Glomerular endothelial cell (primary cell): ENCODE measurements at regions not wholly inside any gene's neighbourhood (a gene's known extent, or its start where the extent isn't known, plus 50 kb on each side); places are given as distances from the start of the nearest gene placed in this dataset.

Experiments
- DNase-seq: peaks from one replicate; pipeline ENCODE4 v3.0.0-alpha.2; 2011; ENCODE audit warnings: low read depth, low spot score; ENCODE audit errors: extremely low read depth

DNA sequence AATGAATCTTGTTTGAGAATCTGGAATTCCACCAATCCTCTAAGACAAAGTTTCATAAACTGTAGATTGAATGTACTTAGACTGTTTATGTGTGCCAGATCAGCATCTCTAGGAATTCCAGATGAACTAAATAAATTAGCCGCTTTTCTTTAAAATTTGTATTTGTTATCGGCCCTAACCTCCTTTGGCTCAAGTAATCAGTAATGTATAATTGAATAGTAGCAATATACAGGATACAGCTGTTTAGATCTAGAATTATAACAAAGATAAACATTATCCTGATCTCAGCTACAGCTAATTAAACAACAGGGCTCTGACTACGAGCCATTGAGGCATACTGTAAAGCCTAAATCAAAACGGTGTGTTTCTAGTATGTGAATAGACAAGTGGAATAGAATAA, 120.3 kb downstream of the CYB561 start:
- DNase-seq = no peak

DNA sequence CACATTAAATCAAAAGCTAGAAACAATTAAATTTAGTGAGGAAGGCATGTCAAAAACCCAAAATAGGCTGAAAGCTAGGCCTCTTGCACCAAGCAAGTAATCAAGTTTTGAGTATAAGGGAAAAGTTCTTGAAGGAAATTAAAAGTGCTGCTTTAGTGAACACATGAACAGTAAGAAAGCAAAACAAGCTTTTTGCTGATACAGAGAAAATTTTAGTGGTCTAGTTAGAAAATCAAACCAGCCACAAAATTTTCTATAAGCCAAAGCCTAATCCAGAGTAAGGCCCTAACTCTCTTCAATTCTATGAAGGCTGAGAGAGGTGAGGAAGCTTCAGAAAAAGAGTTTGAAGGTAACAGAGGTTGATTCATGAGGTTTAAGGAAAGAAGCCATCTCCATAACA, 116.2 kb downstream of the CYB561 start:
- no peak for DNase-seq

DNA sequence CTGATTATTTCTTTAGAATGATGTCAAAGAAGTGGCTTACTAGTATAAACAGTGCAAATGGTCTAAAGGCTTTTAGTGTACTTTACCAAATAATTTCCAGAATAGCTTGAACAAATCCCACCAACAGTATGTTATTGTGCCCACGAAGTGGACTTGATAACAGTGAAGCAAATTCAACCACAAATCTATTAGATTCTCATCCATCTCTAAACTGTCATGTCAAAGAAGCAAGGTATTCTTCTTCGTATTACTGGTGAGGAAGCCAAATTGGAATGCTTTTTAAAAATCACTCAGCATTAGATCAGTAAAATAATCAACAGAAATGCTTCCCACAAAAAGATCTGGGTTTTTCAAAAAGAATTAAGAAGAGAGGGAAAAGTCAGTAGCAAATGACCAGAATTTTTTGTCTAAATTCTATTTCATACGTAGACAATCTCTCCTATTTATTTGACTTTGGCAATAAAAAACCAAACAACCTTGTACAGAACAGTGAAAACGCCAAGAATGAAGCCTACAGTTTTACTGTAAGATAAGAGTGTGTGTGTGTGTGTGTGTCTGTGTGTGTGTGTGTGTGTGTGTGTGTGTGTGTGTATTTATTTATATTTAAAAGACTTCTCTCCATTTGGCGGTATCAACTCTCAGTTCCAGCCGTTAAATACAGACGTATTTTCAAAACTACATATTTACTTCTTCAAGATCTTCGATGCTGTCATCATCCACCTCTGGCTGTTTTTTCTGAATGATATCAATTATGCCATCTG, 114.6 kb downstream of the CYB561 start:
- no peak for DNase-seq

DNA sequence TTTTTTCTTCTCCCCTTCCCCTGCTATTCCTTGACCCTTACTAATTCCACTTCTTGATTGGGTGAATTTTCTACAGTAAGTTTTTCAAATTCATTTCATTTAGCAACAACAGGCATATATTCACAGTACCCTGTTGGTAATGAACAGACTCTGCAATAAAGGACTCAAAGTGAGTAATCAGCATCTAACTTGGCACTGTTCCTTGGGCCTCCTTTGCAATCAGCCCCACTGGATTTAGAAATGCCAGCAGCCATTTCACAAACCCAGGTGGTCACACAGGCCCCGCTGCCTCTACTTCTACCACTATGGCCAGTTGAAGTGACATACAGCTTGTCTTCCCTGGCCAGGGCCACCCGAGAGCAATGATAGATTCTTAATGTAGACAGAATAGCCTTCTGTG, 113.8 kb downstream of the CYB561 start:
- no peak for DNase-seq

DNA sequence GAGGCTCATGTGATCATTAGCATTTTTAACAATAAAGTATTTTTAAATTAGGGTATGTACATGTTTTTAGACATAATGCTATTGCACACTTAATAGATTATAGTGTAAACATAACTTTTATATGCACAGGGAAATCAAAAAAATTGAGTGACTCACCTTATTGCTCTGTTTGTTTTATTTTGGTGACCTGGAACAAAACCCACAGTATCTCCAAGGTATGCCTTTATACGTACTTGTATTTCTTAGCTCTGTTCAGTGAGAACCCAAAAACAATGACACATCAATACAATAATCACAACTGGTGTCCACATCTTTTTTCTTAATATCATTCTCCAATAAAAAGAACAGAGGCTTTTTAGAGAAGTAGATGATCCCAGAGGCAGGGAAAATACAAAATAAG, 112.2 kb downstream of the CYB561 start:
- no peak for DNase-seq

DNA sequence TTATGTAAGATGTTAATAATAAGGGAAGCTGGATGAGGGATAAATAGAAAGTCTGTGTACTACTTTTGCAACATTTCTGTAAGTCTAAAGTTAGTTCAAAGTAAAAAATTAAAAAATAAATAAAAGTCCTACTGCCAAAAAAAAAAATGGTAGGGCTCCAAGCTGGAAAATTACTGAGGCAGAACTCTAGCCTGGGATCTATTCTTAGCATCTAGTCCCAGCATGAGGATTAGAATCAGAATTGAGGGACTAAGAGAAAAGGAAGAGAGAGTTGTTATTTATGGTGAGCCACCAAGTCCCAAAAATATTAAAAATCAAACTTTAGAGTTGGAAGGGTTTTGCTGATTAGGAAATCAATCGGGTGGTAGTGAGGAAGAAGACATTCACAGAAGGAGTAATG, 110.3 kb downstream of the CYB561 start:
- DNase-seq = no peak

DNA sequence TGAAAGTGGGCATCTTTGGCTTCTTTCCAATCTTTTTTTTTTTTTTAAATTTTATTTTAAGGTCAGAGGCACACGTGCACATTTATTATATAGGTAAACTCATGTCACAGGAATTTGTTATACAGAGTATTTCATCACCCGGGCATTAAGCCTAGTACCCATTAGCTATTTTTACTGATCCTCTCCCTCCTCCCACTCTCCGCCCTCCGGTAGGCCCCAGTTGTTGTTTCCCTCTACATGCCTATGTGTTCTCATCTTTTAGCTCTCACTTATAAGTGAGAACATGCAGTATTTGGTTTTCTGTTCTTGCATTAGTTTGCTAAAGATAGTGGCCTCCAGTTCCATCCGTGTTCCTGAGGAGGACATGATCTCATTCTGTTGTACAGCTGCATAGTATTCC, 108.5 kb downstream of the CYB561 start:
- no peak for DNase-seq

DNA sequence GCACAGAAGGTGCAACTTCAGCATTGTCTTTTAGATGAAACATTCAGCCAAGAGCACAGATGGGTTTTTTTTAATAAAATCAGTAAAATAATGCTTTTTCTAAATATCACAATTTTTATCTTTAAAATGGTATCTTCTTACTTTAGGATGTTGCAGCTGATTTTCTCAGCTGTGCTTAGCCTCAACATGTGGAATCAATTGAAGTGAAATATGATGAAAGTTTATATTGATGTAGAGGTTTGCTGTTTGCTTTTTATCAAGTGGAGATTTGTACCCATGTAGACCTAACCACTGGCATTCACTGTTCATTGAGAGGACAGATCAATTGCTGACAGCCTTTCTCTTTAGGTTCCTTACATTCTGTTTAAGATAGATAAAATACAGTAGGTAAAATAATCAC, 107.8 kb downstream of the CYB561 start:
- DNase-seq = no peak

DNA sequence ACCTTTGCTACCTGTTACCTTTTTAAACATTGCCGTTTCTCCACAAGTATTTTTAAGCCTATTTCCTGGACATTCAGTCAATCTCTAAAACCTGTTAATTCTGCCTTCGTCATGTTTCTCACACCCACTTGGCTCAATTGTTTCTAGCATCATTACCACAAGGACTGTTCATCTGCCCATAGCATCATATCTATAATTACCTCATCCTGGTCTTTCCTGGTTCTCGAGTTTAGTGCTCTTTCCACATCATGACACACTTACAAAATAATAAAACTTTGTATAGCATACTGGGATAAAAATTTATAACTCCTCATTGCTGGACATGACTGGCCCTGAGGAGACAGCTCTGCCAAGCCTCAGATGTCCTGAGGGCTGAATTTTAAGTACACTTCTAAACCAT, 104.8 kb downstream of the CYB561 start:
- no peak for DNase-seq

DNA sequence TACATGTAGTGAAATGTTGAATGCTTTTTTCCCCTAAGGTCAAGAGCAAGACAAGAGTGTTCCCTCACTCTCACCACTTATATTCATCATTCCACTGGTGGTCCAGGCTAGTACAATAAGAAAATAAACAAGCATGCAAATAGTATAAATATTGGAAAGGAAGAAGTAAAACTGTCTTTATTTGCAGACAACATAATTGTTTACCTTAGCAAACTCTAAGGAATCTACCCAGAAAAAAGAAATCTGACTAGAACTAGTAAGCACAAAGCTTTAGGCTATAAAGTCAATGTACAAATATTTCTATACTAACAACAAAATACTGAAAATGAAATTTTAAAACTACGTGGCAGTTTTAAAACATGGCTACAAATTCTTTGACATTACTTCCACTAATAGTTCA, 101.7 kb downstream of the CYB561 start:
- DNase-seq = no peak

DNA sequence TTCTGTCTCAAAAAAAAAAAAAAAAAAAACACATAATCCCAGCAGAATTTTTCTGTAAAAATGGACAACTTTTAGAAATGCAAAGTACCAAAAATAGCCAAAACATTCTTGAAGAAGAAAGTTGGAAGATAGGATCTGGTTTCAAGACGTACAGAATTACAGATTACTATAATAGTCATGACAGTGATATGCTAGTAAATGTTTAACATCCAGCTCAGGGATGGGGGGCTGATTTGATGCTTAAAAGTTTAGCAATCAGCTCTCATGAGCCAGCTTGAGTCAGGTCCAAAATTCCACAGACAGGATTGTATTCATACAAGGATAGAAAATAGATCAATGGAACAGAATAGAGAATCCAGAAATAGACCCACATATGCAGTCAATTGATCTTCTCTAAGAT, 100.5 kb downstream of the CYB561 start:
- DNase-seq = no peak

DNA sequence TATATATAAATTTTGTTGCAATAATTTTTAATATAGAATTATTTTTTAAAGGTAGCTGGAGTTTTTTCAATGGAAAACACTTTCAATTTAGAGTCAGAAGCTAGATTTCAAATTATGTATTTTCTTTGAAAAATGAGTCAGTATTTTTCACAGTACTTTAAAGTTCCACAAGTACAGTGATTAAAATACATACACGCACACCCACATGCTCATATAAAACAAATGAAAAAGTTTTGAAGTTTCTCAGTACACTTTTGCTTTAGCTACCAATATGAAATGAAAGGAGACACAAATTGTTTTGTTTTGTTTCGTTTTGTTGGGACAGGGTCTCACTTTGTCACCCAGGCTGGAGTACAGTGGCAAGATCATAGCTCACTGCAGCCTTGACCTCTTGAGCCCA, 98.6 kb downstream of the CYB561 start:
- no peak for DNase-seq

DNA sequence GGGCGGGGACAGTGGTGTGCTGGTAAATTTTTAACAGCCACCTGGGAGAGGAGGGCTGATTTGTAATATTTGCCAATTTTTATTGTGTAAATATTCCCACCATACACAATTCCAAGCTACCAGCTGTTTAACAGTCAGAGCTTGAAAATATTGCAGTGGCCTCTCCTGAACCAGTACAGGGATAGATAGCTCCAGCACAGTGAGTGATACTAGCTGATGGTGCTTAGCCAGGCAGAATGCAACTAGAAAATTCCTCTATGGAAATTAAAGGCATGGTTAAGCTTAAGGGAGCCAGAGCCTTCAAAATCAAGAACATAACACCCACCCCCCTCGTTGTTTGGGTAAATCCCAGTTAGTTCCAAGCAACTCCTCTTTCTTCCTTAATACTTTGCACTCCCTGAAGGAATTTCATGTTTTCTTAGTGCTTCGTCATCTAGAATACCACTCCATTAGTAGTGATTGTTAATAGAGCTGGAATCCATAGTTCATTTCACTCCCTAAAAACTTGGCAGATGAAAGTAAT, 96.6 kb downstream of the CYB561 start:
- no peak for DNase-seq

DNA sequence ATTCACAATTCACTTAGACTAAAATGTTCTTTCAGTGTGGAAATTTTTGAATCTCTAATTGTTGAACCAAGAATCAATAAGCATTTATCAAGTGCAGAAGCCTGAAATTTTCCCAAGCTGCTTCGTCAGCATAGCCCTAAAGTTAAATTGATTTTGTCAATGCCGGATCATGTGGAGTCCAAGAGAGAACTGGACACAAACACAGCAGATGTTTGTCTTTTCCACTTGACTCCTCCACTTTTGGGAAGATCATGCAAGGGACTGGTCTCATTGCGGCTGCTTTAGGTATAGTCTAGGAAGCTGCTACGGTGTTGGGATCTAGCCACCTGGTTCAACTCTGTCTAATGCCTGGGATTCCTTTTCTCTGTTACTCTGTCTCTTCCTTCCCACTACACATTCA, 95.7 kb downstream of the CYB561 start:
- DNase-seq = no peak

DNA sequence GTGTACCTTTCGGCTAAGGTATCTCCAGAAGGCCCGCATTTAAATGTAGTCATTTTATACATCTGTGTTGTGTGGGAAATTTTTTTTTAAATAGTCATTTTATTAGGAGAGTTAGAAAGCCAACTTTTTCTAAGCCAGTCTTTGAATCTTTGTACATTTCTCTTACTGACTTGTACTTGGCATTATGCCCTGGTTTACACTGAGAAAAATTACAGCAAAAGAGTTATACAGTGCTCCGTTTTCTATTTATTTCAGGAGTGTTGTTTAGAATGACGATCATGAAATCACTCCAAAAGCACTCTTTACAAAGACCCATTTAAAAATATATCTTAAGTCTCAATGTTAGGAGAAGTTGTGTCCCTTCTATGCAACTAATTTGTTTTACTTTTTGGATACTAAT, 91.8 kb downstream of the CYB561 start:
- no peak for DNase-seq

DNA sequence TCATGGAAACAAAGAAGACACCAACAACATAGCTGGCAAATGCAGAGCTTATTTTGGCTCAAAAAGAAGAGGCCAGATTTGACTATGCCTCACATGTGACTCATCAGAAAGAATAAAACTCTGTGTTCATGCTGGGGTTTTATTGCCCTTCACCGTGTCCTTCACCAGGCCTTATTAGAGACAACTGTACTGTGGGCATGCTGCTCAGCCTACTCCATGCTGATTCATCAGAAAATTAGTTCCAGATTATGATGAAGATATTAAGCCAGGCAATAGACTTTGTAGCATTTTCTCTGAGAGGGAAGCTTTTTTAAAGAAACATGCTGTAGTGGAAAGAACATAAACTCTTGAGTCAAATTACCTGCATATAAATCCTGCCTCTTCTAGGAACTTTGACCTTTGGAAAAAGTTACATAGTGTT, 89.8 kb downstream of the CYB561 start:
- DNase-seq = no peak

DNA sequence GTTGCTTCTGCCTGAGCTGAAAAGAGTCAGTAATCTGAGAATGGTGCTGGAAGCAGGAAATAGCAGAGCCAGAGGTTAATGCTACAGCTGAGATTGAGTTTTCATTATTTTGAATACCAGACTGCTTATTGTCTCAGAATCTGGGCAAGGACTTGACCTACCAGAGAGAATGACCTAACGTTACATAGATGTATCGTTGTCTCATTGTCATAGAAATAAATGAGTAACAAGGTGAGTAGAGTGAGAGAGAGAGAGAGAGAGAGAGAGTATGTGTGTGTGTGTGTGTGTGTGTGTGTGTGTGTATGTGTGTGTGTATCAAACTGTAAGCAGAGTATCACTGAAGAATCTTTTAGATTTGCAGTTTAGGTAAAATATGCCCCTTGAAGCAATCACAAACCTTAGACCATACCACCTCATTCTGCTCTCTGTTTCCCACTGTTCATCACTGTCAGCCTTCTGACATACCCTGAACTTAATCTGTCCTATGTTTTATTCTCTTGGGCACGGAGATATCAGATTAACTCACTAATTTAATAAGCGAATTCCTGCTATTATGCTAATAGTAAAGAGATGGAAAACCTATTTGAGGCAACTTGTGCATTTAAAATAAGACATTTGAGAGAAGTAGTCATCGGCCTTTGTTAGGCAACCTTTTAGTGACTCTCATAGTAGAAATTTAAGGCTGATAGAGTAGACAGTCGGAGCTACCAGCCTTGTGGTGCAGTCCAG, 87.8 kb downstream of the CYB561 start:
- peak; percentile 12 for DNase-seq

DNA sequence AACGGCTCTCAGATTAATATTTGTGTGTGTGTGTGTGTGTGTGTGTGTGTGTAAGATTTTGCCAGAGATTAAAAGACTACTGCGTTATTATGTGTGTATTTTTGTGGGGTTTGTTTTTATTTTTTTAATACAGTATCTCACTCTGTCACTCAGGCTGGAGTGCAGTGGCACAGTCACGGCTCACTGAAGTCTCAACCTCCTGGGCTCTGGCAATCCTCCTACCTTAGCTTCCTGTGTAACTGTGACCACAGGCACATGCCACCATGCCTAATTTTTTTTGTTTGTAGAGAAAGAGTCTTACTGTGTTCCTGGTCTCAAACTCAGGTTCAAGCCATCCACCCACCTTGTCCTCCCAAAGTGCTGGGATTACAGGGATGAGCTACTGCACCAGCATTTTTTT, 87.2 kb downstream of the CYB561 start:
- DNase-seq = no peak

DNA sequence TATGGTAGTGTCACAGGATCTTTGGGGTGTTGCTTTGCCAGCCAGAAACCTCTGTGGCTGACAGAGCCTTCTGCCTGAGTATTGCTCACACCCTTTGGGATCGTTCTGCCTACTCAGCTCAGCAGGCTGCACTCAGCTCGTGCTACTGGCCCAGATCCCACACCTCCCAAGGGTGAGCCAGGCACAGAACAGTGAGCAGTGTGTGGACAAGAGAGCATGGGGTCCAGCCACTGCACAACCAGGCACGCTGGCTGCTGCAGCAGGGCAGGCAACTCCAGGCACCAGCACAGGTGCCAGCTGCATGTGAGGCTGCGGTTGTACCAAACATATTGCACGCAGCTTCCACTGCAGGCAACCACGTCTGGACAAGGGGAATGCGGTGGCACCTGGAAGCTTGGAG, 84.9 kb downstream of the CYB561 start:
- DNase-seq = no peak

DNA sequence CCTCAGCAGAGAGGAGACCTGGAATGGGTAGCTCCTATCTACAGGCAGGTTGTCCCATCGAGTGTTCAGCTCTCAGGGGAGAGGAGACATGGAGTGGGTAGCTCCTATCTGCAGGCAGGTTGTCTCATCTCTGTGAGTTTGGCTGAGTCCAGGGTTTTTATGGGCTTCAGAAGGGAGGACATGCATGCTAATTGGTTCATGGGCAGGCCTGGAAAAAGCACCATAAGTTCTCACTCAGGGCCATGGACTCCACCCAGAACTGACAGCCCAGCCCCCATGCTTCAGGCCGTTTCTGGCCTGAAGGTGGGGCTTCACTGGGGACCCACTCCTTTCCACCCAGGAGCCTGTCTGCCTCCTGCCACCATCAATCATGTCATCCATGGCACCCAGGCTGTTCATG, 84.0 kb downstream of the CYB561 start:
- DNase-seq = no peak

DNA sequence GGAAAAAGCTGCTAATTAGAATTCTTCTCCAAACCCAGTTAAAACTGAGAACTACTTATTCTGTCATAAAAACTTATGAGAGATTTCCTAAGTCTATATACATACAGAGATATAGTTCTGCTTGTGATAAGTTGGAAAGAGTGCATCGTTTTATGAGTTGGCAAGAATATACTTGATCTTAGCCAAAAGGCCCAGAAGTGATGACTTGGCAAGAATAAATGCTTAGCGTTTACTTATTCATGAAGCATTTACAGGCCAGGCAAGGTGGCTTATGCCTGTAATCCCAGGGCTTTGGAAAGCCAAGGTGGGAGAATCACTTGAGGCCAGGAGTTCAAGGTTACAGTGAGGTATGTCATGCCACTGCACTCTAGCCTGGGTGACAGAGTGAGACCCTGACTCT, 81.7 kb downstream of the CYB561 start:
- no peak for DNase-seq

DNA sequence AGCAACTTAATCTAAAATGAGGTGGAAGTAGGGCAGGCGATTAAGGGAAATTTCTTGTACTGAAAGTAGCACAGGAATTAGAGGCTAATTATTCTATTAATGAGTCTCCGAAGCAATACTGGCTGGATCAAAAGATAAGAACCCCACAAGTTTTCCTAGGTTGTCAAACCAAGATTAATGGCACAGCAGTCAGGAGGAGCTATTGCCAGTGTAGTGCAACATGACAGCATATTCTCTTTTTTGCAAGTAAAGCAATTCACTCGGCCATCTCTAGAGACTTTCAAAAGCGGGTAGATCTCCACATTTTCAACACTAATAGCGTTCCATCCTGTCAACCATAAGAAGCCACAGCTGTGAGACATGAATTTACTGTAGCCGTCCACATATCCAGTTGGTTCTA, 81.2 kb downstream of the CYB561 start:
- DNase-seq = no peak
